GM18520 (cell line): ENCODE measurements at regions not wholly inside any gene's neighbourhood (a gene's known extent, or its start where the extent isn't known, plus 50 kb on each side); places are given as distances from the start of the nearest gene placed in this dataset.
"Not testable (repeated sequence)": the region's sequence is repeated elsewhere in the genome, so short reads cannot be mapped to it uniquely, and the experiment has no call there.

ENCODE experiments used
- ATAC-seq: cut with Tn5 transposase; IDR thresholded peaks from one replicate; pipeline ENCODE4 v1.9.1; 2021; ENCODE audit not compliant: unreplicated experiment

DNA sequence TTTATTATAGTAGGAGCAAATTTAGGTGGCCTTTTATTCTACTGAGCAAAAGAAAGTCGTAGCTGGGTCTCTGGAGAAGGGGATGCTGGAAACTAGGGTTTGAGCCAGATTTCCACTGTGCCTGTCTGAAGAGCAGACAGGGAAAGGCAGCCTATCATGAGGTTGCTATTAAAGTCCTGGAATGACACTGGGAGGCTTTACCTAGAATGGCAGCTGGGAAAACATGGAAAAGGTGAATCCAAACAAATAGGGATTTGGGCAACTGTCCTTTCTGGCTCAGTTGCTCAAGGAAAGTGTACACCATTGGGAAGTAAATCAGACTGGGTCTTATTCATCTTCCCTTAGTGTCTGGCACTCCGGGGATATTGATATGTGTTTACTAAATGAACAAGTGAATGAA lies 154.6 kb downstream of the MTX2 start:
- ATAC-seq, result no peak

DNA sequence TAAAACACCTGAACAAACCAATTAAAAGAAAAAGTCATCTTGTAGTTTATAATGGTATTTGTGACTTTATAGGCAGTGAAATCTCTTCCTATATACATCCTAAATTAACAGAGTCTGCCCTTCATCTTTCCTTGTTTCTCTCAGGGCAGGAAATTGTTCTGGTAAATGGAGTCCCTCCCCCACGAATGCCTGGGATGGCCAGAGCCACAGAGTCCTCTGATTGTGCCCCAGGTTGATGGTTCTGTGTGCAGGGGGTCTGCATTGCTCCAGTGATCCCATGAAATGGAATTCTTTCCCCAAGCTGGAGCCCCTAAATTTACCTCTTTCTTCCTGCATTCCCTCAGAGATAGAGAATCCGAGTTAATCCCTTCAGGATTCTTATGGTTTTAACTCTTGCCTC lies 155.5 kb downstream of the MTX2 start:
- ATAC-seq, result no peak

DNA sequence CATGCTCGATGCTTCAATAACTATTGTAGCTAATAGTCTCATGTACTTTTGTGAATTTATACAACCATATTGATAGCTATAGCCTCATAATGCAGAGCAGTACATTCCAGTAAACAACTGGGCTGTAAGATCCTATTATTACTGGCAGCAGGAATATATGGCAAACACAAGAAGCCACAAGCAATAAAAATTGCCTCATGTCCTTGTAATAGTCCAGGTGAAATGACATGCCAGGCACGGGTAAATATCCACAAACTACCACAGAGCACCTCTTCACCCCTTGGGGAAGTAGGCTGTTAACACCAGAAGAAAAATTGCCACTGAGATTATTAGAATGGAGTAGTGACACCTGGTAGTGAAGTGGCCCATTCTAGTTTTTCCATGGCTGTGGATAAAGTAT lies 158.3 kb downstream of the MTX2 start:
- no peak for ATAC-seq

DNA sequence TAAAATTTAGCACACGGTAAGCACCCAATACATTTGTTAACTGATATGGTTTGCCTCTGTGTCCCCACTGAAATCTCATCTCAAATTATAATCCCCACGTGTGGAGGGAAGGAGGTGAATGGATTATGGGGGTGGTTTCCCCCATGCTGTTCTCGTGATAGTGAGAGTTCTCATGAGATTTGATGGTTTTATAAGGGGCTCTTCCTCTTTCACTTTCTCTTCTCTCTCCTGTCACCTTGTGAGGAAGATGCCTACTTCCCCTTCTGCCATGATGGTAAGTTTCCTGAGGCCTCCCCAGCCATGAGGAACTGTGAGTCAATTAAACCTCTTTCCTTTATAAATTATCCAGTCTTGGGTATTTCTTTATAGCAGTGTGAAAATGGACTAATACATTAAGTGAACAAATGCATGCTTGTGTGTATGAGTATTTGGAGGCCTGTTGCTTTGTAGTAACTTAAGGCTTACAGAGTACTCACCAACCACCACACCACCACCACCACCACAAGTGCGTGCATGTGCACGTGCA lies 159.8 kb downstream of the MTX2 start:
- ATAC-seq, result not testable (repeated sequence)

DNA sequence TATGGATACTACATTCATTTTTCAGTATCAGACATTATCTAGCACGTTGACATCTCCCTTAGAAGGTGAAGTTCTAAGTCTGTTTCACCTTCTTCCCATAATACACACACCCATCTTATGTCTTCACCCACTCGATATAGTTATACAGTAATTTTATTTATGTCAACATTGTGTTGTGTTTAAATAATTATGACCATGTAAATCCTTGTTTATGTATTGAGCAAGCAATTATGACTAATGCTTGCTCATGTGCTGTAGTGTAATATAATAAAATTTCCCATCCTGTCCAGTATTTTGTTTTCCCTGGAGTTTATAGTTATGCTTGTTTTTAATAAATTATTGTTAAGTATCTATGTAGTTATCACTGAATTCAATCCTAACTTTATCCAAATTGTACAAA lies 163.2 kb downstream of the MTX2 start:
- ATAC-seq, result no peak

DNA sequence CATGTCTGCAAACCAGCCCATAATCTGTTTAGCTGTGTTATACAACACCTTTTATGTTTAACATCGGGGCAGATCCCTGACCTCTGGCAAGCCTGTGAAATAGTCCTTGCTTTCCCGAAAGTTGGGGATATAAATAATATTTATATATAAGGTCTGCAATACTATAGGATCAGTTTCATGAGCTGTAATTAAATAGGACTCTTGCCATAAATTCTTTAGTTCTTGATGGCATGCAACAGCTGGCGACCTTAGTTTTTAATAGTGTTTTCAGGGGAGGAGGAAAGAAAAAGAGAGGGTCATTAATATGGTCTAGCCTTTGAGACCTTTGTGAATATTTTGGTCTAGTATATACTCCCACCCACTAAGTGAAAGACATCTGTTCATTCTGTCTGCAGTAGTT lies 166.5 kb downstream of the MTX2 start:
- no peak for ATAC-seq

DNA sequence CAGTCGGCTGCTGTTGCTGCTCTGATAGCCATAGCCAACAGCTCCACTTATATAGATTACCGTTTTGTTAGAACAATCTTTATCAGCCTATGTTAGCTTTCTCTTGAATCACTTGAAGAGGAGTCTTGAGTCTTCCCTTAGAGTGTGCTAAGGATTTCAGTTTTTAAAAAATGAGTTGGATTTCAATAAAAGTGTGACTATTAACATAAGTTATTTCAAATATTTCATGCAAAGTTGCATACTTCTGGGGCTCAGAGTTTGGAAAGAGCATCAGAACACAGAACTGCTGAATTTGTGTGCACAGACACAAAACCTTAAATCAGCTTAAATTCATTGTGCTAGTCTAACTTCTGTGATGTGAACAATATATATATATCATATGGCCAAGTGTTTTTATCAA lies 174.7 kb downstream of the MTX2 start:
- ATAC-seq, result no peak

DNA sequence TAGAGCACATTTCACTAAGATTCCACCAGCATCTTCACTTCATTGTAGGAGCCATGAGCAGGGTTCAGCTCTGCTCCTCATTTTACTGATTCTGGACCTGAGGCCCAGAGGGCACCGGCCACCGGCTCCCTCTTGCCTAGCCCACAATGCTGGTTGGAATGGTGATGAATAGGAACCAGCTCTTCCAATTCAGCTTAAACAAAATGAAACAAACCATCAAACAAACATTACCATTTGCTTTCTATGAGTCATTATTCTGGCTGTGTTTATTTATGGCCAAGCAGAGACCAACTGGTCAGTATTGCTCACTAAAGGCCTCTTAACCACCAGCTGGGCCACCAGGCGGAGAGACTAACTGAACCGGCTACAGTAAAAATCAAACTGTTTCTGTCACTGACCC lies 176.7 kb downstream of the MTX2 start:
- no peak for ATAC-seq

DNA sequence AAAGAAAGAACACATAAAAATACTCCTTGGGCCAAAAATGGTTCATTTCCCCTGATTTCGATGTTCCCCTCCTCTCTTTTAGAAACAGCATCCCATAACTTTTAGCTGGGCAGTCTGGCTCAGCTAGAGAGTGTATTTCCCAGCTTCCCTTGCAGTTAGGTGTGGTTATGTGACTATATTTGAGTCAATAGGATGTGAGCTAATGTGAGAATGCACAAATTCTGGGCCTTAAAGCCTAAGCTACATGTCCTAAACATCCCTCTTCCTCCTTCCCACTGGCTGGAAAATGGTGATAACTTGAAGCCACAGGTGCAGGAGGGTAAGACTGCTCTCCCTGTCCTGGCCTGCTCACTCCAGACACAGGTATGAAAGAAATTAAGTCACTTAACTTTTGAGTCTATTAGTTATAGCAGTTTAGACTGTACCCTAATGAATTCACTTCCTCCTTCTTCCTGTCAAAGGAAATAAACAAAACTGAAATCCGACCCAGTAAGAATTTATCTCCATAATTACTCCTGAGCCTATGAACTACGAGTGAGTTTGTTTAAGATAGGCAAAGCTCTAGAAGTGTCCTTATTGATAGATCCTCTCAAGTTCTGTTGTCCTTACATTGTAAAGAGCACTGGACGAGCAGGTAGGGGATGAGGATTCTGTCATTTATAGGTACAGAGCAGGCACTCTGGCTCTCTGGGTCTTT lies 177.6 kb downstream of the MTX2 start:
- ATAC-seq, result no peak

DNA sequence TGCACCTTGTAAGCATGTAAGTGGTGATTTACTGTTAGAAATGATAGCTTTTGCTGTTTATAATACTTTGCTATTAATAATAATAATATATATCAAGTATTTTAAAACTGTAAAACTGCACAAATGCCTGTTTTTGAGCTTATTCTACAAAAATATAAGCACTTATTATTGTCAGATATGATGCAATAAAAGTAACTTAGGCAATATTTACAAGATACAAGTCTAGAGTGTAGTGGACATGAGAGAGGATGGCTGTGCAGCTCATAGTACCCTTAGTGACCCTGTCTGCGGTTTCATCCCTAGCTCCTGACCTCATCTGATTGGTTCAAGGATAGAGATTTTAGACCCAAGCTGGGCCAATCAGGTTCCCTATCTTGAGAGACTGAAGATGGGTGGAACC lies 178.4 kb downstream of the MTX2 start:
- ATAC-seq, result no peak

DNA sequence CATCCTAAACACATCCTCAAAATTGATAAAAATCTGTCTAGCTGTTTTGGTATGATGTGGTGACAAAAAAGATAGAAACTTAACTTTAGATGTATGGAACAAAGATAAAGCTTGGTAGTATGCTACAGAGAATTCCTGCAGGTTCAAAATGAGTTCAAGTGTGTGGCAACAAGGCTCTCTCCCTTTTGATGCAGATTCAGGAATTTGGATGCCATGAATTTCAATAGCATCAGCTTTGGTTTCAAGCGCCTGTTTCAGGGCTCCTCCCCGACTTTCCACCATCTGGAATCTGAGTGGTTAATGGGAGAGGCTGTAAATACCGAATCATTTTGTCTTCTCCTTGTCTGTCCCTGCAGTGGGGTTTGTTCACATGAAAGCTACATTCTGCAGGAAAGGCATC lies 180.6 kb downstream of the MTX2 start:
- ATAC-seq, result no peak

DNA sequence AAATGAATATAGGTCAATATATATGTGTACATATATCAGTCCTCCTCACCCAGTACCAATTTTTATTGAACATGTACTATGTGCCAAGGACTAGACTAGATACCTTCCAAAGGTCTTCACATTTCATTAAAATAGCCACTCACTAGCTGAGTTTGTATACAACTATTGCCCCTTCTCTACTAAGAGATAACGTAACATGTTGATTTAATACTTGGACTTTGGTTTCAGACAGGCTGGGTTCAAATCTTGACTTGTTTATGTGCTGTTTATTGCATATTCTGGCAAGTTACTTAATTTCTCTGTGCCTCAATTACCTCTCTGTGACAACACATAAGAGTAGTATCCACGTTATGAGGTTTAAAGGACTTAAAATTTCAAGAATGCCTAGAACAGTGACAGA lies 184.5 kb downstream of the MTX2 start:
- no peak for ATAC-seq

DNA sequence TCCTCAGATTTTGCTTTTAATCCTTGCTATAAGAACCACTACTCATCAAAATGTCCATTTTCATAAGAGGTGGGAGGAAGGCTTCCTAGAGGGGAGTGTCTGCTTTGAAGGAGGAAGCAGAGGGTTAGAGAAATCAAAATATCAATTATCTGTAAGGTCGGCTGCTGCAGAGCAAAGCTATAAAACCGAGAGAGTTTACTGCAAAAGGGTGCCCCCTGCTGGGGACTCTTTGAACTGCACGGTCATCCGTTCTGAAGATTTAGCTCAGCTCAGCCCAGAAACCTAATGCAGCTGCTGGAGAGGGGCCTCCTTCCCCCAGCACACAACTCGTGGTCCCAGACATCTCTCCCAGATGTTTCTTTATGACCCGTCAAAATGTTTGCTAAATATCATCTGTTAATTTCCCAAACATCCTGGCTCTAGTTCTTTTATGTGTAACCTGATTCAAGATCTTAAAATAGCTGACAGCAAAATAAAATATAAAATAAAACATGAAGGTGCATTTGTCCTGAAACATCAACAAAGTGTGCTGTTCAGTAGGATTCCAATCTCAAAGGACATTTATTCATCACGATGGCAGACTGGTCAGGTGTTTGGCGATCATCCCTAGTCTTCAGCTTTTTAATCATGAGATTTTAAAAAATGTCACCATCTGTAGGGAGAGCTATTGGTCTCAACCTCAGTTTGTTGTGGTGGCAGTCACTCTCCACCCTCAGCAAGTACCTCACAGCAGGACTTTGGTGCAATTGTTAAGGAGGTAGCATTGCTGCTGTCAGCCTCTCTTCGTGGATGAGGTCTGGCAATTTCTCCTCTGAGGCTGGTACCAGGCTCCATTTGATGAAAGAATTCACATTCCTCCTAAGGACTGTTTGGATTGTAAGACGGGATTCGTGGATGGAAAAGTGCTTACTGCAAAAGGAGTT lies 185.9 kb downstream of the MTX2 start:
- ATAC-seq, result peak; percentile 53

DNA sequence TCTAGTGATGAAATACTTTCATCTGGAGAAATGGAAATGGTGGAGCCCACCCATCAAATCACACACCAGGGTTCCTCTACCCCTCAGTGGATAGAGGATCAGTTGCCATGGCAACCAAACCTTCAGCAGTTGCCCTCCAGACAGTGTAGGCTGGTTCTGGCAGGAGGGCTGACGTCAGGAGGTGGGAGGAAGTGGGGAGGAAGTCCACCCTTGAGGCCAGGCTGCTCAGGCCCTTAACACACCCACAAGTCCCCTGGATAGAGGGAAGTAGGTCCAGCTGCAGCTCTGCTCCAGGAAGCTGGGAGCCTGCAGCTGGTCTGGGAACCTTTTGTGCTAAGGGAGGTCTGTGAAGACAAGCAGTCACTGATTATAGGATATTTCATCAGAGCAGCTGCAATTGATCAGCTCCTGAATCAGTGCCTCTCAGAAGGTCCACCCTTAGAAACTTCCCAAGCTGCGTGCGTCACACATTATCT lies 186.6 kb downstream of the MTX2 start:
- no peak for ATAC-seq

DNA sequence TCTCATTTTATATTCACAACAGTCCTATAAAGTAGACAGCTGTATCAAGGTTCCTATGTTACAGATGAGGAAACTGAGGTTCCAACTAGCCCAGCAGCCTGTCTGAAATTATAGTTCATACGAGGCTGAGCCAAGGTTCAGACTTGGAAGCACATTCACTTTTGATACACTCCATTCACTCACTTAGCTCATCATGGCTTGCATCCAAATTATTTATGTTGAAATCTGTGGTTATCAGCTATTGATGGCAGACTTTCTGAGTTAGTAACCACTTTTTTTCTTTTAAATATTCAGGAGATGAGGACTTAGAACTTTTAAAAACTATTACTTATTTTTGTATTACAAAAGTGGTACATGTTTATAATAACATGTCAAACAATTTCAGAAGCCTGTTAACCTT lies 188.2 kb downstream of the MTX2 start:
- ATAC-seq, result no peak

DNA sequence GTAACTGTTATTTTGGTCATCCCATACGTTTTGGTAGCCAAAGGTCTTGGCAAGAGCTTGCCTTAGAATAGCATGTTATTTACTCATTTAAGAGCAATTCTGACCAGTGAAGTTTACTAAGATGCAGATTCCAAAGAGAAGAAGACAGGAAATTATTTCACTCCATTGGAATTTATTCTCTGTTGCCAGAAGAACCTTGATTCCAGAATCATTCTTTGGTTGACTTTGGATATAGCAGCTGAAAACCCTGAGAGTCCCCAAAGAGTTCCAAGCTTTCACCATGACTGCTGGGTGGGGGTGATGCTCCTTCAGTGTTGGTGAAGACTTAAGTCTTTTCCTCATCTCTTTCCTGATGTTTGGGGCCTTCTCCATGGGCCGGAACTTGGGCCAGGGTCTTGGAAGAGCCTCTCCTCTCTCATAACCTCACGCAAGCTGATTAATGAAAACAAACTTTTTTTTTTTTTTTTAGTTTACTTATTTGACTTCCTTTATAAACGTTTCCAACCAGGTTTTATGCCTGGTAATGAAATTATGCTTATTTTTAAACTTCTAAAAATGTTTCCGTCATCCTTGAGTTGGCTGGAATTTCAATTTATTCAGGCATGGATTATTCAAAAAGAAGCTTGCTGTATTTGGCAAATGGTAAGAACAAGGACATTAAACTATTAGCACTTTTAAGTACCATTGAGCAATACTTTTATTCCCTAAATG lies 192.0 kb downstream of the MTX2 start:
- ATAC-seq, result no peak

DNA sequence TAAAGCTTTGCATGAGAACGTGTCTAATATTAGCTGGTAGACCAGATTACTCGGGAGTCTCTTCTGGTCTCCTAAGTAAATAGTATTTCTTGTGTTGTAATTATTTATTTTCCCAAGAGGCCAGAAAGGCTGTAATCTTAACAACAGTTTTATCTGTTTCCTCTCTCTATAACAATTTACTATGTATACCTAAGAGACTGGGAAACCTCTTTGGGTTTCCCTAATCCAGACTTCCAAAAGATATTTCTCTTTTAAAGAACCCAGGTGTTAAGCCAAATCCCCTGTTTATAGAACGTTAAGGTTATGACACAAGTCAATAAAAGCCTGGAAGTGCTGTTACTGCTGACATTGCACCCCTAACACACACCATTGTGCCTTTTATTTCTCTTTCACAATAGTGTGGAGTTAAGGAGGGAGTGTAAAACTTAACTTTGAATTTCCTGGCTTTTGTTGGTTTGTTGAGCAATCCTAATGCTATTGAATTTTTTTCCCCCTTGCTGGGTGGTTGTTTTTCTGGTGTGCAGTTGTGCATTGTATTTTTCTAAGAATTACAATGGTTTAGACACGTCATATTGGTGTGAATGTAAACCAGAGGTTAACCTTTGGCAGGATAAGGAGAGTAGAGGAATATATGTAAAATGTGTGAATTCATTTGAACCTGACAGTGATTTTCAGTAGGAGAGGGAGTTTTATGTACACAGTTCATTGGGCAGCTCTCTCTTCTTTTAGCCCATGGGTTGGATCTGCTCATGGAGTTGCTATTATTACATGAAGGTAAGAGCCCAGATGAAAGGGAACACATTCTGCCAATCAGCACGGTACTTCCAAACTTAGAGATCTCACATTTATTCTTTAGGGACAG lies 192.8 kb downstream of the MTX2 start:
- ATAC-seq, result no peak

DNA sequence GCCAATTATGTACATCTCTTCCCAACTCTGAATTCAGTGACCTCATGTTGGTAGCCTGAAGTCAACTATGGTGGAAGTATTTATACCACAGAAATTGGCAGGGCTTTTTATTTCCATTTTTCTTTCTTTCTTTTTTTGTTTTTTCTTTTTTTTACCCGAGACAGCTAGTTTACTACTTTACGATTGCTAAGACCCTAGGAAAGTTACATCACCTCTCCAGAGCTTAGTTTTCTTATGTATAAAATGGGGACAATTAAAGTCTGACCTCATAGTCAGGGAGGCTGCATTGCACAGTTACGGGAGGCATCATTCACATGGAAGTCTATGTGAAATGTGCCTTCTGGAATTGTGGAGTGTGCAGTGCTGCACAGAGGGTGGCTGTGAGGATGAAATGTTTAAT lies 194.3 kb downstream of the MTX2 start:
- ATAC-seq, result no peak

DNA sequence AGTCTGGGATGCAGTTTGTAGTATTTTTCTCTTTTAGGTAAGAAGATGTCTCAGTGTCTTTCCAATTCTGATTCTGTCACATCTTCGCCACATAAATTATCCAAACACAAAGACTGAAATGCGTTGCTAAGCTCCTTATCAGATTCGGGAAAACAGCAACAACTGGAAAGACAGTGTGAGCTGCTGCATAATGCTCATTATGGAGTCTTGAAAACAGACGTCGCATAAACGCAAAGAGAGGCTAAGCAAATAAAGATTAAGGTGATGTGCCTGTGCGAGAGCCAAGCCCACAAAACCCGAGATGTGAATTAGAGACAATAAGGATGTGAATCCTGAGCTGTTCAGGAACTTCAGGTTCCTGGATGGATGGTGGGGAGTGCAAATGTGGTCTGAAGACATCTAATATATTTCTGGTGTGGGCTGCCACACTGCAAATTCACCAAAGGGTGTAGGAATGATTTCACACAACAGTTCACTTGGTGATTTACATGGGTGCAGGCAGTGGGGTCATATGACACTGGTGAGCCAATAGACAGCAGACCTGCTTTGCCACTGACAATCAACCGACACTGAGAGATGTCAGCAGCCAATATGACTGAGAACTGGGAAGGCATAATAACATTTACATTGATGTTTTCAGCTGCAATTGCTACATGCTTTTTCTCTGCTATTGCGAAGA lies 195.8 kb downstream of the MTX2 start:
- no peak for ATAC-seq

DNA sequence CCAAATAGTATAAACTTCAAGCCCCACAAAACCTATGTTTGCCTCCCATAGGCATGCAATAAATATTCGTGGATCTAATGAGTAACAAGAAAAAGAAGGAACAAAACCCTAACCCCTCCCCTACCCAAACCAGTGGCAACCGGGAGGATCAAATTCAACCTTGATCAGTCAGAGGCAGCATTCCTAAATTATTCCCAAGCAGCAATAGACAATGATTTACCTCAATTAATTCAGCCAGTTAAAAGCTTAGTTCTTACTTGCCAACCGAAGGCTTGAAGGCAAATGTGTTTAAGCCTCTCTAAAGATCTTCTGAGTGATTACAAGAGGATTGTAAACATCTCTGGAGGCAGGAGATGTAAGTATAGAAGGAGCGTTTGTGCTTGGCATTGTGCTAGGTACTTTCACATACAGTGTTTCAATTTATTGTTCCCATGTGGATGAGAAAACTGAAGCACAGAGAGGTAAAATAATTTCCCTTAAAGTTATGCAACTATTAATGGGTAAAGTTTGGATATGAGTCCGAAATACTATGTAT lies 197.7 kb downstream of the MTX2 start:
- no peak for ATAC-seq
